KMS-11 (cell line): ENCODE measurements at regions not wholly inside any gene's neighbourhood (a gene's known extent, or its start where the extent isn't known, plus 50 kb on each side); places are given as distances from the start of the nearest gene placed in this dataset.

Source experiments
- H2AFZ ChIP-seq: fragments of 200-600 bp; sonication (generic); 2 replicates; pipeline ENCODE4 v1.6.1; 2016; ENCODE audit warnings: antibody characterized with exemption, mixed run types, low read depth
- H3K27ac ChIP-seq: fragments of 200-600 bp; sonication (generic); 2 replicates; pipeline ENCODE4 v1.6.1; 2016; ENCODE audit warnings: mild to moderate bottlenecking, mixed run types
- H3K27me3 ChIP-seq: fragments of 200-600 bp; sonication (generic); 2 replicates; pipeline ENCODE4 v1.6.1; 2017; ENCODE audit warnings: mild to moderate bottlenecking, low read depth, mixed run types, moderate library complexity; ENCODE audit not compliant: insufficient read depth
- H3K36me3 ChIP-seq: fragments of 200-600 bp; sonication (generic); 2 replicates; pipeline ENCODE4 v1.6.1; 2017; ENCODE audit warnings: mild to moderate bottlenecking, mixed run types; ENCODE audit not compliant: insufficient read depth
- H3K4me1 ChIP-seq: fragments of 200-600 bp; sonication (generic); 2 replicates; pipeline ENCODE4 v1.6.1; 2016; ENCODE audit warnings: mild to moderate bottlenecking, low read depth, mixed run types; ENCODE audit not compliant: poor library complexity, severe bottlenecking
- H3K4me2 ChIP-seq: fragments of 200-600 bp; sonication (generic); 2 replicates; pipeline ENCODE4 v1.7.0; 2016; ENCODE audit warnings: mild to moderate bottlenecking, mixed run types
- H3K4me3 ChIP-seq: fragments of 200-600 bp; sonication (generic); IDR thresholded peaks from 2 replicates; pipeline ENCODE4 v1.6.1; 2017; ENCODE audit warnings: low read depth, low read length, mixed read lengths; ENCODE audit not compliant: insufficient read depth
- H3K79me2 ChIP-seq: fragments of 200-600 bp; sonication (generic); 2 replicates; pipeline ENCODE4 v1.6.1; 2016; ENCODE audit warnings: low read depth, mixed run types; ENCODE audit not compliant: insufficient read depth
- H3K9ac ChIP-seq: fragments of 200-600 bp; sonication (generic); 2 replicates; pipeline ENCODE4 v1.6.1; 2016; ENCODE audit warnings: mild to moderate bottlenecking, mixed run types
- H4K20me1 ChIP-seq: fragments of 200-600 bp; sonication (generic); 2 replicates; pipeline ENCODE4 v1.6.1; 2016; ENCODE audit warnings: mild to moderate bottlenecking, mixed run types; ENCODE audit not compliant: insufficient read depth
- CTCF ChIP-seq: fragments of 200-600 bp; sonication (generic); conservative IDR thresholded peaks from 2 replicates; pipeline ENCODE4 v1.6.1; 2017; ENCODE audit warnings: low read depth, mild to moderate bottlenecking, antibody characterized with exemption, low read length, moderate library complexity, mixed read lengths

GRCh38 chr11:104465321-104465720 is 301.4 kb upstream of the PDGFD start:
- TF ChIP-seq CTCF: no peak
- H3K79me2 ChIP-seq: no peaks in the 10 kb centered on the region
- H3K27ac ChIP-seq: no peak overlapping the region
- H3K4me3 ChIP-seq: no peak overlapping the region
- no peak overlapping the region for H2AFZ ChIP-seq
- H3K36me3 ChIP-seq: no peaks in the 10 kb centered on the region
- H3K9ac ChIP-seq: no peak overlapping the region
- no peak overlapping the region for H3K4me2 ChIP-seq
- no peaks in the 10 kb centered on the region for H4K20me1 ChIP-seq
- H3K4me1 ChIP-seq: no peaks in the 10 kb centered on the region
- no peaks in the 10 kb centered on the region for H3K27me3 ChIP-seq

GRCh38 chr11:104464691-104465090 is 300.7 kb upstream of the PDGFD start:
- Histone ChIP-seq H3K79me2 (no peaks in the 10 kb centered on the region), H2AFZ (no peak overlapping the region), H3K4me1 (no peaks in the 10 kb centered on the region), H3K9ac (no peak overlapping the region), H3K27me3 (no peaks in the 10 kb centered on the region), H3K4me3 (no peak overlapping the region), H3K27ac (no peak overlapping the region), H4K20me1 (no peaks in the 10 kb centered on the region), H3K36me3 (no peaks in the 10 kb centered on the region), H3K4me2 (no peak overlapping the region)
- TF ChIP-seq CTCF: no peak

- no peak for TF ChIP-seq CTCF
- H3K4me2 ChIP-seq: no peak overlapping the region
- no peaks in the 10 kb centered on the region for H3K79me2 ChIP-seq
- H2AFZ ChIP-seq: no peak overlapping the region
- H3K4me3 ChIP-seq: no peak overlapping the region
- no peak overlapping the region for H3K9ac ChIP-seq
- no peaks in the 10 kb centered on the region for H3K4me1 ChIP-seq
- no peaks in the 10 kb centered on the region for H3K36me3 ChIP-seq
- no peaks in the 10 kb centered on the region for H4K20me1 ChIP-seq
- no peak overlapping the region for H3K27ac ChIP-seq
- H3K27me3 ChIP-seq: no peaks in the 10 kb centered on the region
These were observed 298.4 kb upstream of the PDGFD start for GRCh38 chr11:104462341-104462740.

GRCh38 chr11:104451197-104451893 is 287.4 kb upstream of the PDGFD start:
- Histone ChIP-seq H4K20me1 (no peaks in the 10 kb centered on the region), H3K27me3 (no peaks in the 10 kb centered on the region), H3K9ac (no peak overlapping the region), H3K79me2 (no peaks in the 10 kb centered on the region), H3K4me3 (no peak overlapping the region), H3K36me3 (no peaks in the 10 kb centered on the region), H3K4me1 (no peaks in the 10 kb centered on the region), H2AFZ (no peak overlapping the region), H3K27ac (no peak overlapping the region), H3K4me2 (no peak overlapping the region)
- TF ChIP-seq CTCF: no peak
